ENCODE measurements at regions not wholly inside any gene's neighbourhood (a gene's known extent, or its start where the extent isn't known, plus 50 kb on each side); places are given as distances from the start of the nearest gene placed in this dataset.

DNA sequence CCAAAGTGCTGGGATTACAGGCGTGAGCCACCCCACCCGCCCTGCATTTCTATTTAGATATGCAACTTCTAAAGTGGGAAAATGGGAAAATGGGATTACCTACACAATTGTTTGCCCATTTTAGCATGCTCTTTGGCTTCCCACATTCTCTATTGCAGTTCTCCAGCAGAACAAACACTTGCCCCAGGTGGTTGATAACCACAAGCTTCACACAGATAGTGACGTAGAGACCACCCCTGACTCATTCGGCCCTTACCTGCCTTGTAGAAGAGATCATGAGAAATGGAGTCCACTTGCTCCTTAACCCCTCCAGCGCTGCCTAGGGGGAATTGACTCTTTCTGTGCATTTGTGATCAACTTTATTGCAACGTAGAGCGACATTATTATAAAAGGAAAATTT is 83.2 kb upstream of the RAP2B start:
- Histone ChIP-seq H3K27ac (no peak overlapping the region), H3K4me1 (no peaks in the 10 kb centered on the region), H3K4me3 (no peak overlapping the region), H3K27me3 (no peaks in the 10 kb centered on the region), H3K9me3 (no peaks in the 10 kb centered on the region), H3K36me3 (no peaks in the 10 kb centered on the region)
- no peak for DNase-seq
- intact Hi-C loops (cut with DNase I; ENCODE audit: low total_unique reads): no loop called here
- TF ChIP-seq, protein P1, sequence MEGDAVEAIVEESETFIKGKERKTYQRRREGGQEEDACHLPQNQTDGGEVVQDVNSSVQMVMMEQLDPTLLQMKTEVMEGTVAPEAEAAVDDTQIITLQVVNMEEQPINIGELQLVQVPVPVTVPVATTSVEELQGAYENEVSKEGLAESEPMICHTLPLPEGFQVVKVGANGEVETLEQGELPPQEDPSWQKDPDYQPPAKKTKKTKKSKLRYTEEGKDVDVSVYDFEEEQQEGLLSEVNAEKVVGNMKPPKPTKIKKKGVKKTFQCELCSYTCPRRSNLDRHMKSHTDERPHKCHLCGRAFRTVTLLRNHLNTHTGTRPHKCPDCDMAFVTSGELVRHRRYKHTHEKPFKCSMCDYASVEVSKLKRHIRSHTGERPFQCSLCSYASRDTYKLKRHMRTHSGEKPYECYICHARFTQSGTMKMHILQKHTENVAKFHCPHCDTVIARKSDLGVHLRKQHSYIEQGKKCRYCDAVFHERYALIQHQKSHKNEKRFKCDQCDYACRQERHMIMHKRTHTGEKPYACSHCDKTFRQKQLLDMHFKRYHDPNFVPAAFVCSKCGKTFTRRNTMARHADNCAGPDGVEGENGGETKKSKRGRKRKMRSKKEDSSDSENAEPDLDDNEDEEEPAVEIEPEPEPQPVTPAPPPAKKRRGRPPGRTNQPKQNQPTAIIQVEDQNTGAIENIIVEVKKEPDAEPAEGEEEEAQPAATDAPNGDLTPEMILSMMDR (IDR thresholded peaks at IDR 0.05): no peak

DNA sequence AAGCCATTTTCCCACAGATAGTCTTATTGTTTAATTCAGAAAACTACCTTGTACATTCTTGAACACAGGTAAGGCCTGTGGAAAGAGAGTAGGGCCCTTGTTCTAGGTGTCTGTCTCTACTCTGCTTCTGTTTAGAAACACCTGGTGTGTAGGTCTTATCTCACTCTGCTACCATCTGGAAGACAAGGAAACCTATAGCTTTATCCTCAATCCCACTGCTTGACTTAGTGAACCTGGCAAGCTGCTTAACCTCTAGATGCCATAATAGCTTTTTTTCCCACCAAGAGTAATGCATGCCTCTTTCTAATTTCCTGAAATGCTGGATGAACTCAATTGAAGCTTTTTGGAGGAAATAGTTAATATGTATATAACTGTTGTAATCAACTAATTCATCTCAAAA is 82.6 kb upstream of the RAP2B start:
- DNase-seq: no peak
- no peaks in the 10 kb centered on the region for H3K36me3 ChIP-seq
- H3K27ac ChIP-seq: no peak overlapping the region
- TF ChIP-seq, protein P1 (IDR thresholded peaks at IDR 0.05): no peak
- no peaks in the 10 kb centered on the region for H3K4me1 ChIP-seq
- intact Hi-C loops (cut with DNase I; ENCODE audit: low total_unique reads): no loop called here
- H3K27me3 ChIP-seq: no peaks in the 10 kb centered on the region
- no peaks in the 10 kb centered on the region for H3K9me3 ChIP-seq
- no peak overlapping the region for H3K4me3 ChIP-seq

DNA sequence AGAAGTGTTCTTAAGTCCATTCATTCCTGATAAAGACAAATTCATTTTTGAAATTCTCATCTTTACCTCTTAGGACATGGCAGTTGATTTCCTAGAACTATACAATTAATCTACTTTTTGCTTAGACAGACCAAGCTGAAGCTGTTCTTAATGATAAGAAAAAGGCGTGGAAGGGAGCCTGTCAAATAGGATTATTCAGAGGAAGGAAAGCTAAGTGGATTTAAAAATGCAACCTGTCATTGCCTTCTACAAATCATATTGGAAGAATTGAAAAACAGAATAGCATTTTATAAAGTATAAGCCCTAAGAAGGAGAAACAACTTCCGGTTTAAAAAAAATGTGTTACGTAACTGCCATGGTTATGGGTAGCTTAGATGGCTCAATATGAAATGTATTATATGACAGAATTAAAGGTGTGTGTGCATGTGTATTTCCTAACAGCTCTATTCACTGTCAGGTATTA is 81.2 kb upstream of the RAP2B start:
- H3K27me3 ChIP-seq: no peaks in the 10 kb centered on the region
- no peaks in the 10 kb centered on the region for H3K4me1 ChIP-seq
- no peak overlapping the region for H3K4me3 ChIP-seq
- no peak overlapping the region for H3K27ac ChIP-seq
- TF ChIP-seq, protein P1 (IDR thresholded peaks at IDR 0.05): no peak
- intact Hi-C loops (cut with DNase I; ENCODE audit: low total_unique reads): no loop called here
- DNase-seq: no peak
- no peaks in the 10 kb centered on the region for H3K36me3 ChIP-seq
- no peaks in the 10 kb centered on the region for H3K9me3 ChIP-seq

DNA sequence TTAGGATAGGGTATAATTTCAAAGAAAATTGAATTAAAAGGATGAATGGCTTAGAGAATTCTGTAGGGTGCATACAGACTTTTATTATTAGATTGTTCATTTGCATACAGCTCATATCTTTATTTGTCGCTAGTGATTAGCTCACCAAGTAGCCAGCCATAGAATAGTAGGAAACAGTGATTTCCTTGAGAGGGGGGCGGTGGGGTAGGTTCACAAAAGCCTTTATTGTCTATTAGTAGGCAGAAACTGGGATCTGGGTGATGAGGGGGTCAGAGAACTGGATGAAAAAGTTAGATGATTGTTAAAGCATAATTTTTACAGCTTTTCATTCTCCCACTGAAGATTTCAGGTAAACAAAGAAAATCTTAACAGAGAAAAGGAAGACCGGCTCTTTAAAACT is 77.6 kb upstream of the RAP2B start:
- intact Hi-C loops (cut with DNase I; ENCODE audit: low total_unique reads): no loop called here
- DNase-seq: no peak

DNA sequence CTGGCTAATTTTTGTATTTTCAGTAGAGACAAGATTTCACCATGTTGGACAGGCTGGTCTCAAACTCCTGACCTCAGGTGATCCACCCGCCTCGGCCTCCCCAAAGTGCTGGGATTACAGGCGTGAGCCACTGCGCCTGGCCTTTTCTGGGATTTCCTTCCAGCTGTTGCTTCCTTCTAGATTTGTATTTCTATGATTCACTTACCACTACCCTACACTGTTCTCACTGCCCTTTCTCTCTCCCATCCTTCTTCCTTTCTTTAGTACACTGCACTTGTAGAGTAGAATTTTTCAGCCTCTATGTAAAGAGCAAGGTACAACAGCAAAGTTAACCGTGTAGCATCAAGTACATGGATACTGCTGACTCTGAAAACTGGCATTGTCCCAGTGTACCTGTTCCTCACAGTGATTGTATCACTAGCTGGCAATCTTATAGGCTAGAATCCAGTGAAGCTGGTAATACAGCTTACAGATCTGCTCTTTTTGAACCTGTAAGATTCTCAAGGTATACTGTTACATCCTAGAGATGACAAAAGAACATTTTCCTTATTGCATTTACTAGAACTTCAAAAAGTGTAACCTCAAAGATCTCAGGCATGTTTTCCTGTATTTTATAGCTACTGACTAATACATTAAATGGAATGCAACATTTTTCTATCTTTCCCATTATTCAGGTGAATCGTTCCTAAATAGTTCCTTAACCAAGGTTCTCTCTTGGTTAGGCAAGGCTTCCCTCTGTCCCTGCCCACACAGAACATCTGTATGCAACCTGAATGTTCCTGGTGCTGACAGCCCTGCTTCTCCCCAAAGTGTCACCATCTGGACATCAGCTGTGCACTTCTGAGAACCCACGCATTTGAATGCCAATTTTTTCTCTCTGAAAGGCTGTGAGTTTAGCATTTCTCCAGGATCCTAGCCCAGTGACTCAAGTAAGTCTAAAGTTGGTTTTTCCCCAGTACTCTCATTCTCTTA is 74.1 kb upstream of the RAP2B start:
- Histone ChIP-seq H3K4me1 (no peaks in the 10 kb centered on the region), H3K27me3 (no peaks in the 10 kb centered on the region), H3K36me3 (no peaks in the 10 kb centered on the region), H3K9me3 (no peaks in the 10 kb centered on the region), H3K27ac (no peak overlapping the region), H3K4me3 (no peak overlapping the region)
- intact Hi-C loops (cut with DNase I; ENCODE audit: low total_unique reads): no loop called here
- TF ChIP-seq, protein P1 (IDR thresholded peaks at IDR 0.05): no peak
- no peak for DNase-seq

More for the DNA sequence above, 77.6 kb upstream of the RAP2B start:
- no peaks in the 10 kb centered on the region for H3K27me3 ChIP-seq
- H3K4me3 ChIP-seq: no peak overlapping the region
- H3K36me3 ChIP-seq: no peaks in the 10 kb centered on the region
- no peak overlapping the region for H3K27ac ChIP-seq
- TF ChIP-seq, protein P1 (IDR thresholded peaks at IDR 0.05): no peak
- H3K4me1 ChIP-seq: no peaks in the 10 kb centered on the region
- no peaks in the 10 kb centered on the region for H3K9me3 ChIP-seq

All from tibial artery (tissue), 4 donors.